HG02840 (cell line): ENCODE measurements at regions not wholly inside any gene's neighbourhood (a gene's known extent, or its start where the extent isn't known, plus 50 kb on each side); places are given as distances from the start of the nearest gene placed in this dataset.

ENCODE experiments used
- ATAC-seq: cut with Tn5 transposase; IDR thresholded peaks from one replicate; pipeline ENCODE4 v1.9.1; 2021; ENCODE audit warnings: mild to moderate bottlenecking, moderate library complexity, moderate number of reproducible peaks; ENCODE audit not compliant: unreplicated experiment, low FRiP score

DNA sequence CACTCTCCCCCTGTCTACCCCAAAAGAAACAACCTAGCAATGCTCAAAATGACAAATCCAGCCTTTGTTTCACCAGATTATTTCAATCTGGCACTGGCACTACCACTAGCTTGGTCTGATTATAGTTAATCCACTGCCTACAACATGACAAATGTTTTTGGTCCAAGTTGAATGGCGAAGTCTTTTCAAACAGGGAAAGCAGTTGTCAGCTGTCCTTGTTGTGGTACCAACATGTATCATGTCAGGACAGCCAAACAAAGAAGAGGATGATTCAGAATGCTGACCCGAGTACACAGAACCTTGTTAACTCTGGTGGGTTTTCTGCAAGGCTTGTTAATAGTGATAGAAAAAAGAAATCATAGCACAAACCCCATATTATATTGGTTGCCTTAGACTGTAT lies 160.8 kb upstream of the ANK2 start:
- ATAC-seq: no peak

DNA sequence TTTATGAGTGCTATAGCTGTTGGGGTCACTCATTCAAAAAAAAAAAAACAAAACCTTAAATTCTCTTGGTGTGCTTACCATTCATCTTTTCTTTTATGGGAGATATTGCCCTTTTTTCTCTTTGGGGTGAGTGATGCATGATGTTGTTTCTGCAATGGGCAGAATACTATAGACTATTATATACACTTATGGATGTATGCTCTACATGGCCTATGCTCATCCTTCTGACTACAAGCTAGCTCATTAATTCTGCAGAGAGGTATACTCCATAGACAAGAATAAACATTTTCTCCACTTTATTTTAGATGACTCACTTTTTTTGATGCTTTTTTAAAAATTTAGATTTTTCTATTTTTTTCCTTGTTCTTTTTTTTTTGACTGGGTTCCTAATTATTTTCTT lies 160.3 kb upstream of the ANK2 start:
- no peak for ATAC-seq

DNA sequence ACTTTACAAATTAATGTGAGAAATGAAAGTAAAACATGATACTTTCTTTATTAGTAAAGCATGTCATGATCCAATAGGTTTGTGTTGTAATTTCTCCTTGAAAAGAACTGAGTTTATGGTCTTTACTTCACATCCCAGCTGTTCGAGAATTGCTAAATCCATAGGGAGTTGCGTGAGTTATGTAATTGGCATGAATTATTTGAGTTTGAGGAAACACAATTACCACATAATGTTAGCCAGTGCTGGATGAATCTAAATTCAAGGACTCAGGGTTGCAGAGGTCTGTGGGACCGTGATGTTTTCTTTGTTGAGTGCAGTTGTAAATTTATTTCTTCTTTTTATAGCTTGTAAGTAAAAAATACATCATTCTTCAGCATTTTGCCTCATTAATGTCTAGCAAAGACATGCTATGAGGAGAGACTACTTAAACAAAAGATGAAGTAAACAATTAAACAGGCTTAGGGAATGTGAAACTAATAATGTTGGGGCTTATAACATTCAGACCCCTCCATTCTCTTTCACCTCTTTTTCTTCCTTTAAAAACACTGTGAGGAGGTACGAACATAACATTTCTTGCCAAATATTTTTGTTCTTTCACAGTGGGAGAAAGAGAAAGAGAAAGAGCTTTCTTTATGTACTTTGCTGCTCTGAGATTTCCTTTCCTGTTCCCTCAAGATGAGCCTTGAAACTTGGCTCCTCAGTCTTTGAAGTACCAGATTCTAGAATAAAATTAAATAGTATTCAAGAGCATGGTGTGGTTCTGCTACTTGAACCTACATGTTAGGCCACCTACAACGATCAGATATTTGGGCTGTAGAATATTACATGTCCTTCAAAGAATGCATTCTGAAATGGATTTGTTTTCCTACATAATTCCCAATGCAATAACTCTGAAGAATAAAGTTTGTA lies 159.6 kb upstream of the ANK2 start:
- ATAC-seq: no peak

DNA sequence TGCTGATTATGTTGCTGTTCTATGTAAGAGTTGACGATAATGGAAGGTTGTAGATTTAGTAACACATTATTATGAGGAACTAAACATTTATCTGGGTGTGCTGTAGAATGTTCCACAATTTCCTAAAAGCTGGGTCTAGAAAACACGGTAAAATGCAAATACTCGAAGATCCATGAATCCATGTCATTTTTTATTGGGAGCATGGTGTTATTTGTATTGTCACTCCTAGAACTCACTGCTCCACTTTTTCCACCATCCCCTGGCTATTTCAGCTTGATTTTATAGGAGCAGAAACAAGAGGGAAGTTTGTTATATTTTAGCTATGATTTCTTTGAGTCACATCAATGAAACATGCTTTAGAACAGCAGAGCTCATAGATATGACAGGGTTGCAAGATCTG lies 155.0 kb upstream of the ANK2 start:
- no peak for ATAC-seq

DNA sequence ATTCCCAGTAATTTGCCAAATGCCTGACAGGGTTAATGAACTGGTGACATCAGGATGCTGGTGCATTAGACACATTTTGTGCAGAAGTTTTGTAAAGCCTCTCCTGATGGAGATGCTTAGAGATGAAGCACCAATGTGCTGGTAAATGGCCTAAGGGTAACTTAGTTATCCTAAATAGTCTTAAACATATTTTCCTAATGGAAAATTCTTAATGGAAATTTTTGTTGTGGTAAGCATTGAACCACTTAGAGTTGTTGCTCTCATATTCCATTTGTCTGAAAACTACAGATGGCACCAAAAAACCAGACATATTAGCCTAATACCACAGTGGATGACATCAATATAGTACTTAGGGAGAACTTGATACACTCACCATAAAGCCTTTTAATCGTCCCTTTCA lies 154.5 kb upstream of the ANK2 start:
- no peak for ATAC-seq

DNA sequence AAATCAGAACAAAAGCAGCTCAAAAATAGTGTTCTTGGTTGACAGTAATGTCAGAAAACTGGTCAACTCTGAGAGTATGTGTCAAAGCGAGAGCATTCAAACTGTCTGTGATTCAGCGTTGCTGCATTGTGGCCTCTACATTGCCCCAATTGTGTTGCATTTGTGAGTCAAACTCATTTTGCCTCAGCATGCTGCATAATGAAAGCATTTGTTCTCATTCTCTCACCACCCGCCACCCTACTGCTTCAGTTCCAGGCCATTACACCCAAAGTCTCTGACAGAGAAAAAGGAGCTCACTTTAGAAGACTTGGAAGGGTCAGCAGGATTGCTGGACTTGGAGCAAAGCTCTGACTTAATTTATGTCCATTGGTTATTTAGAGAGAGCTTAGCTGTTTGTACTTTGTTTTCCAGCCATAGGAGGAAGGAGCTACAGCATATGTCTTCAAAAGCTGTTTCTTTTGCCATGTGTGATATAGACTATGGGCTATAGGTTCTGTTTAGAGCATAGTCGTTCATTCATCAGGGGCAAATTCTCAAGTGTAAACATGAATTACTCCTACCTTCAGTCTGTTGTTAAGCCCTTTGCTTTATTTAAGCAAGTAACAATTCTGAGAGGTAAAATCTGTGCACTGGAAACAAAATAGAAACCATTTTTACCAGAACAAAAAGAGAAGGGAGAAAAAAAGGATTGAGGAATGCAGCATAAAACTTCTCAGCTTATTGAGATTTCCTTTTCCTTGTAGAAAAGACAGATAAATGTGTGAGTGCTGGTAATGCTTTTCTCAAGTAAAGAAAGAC lies 153.4 kb upstream of the ANK2 start:
- ATAC-seq: no peak

DNA sequence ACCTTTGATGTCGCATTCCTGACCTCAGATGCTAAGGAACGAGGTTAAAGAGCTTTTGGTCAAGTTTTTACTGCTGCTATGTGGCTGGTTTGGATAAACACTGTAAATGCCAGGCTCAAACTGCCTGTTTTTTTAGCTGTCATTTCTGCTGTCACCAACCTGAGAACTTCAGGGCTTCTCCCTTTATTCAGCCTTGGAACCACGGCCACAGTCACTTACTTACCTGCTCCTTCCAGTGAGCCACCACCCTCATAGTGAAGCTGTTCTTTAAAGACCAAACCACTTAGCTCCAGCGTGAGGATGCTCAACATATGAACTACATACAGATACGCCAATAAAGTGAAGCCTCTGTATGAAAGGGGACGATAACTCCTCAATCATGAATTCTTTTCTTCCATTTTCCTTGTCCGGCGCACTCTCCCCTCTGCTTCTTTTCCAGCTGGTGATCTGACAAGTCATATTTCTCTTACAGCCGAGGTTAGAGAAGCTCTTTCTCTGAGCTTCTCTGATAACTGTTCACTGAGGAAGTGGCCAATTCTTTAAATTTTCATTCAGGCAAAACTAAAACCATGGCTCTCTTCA lies 152.8 kb upstream of the ANK2 start:
- no peak for ATAC-seq

DNA sequence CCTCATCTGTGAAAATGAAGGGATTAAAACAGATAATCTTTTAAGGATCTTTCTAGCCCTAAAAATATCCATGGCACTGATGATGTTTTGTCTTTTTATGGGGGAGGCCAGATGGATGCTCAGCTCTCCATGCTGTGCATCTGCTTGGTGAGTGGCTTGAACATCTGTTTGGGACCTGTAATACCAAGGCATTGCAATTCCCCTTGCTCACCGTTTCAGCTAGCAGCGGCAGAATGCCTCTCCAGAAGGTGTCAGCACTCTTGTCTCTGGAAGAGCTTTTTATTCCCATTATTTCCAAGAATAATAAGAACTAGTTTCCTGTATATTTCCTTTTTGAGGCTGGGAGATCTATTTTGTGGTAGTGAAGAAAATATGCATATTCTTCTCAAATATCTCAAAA lies 151.9 kb upstream of the ANK2 start:
- ATAC-seq: no peak

DNA sequence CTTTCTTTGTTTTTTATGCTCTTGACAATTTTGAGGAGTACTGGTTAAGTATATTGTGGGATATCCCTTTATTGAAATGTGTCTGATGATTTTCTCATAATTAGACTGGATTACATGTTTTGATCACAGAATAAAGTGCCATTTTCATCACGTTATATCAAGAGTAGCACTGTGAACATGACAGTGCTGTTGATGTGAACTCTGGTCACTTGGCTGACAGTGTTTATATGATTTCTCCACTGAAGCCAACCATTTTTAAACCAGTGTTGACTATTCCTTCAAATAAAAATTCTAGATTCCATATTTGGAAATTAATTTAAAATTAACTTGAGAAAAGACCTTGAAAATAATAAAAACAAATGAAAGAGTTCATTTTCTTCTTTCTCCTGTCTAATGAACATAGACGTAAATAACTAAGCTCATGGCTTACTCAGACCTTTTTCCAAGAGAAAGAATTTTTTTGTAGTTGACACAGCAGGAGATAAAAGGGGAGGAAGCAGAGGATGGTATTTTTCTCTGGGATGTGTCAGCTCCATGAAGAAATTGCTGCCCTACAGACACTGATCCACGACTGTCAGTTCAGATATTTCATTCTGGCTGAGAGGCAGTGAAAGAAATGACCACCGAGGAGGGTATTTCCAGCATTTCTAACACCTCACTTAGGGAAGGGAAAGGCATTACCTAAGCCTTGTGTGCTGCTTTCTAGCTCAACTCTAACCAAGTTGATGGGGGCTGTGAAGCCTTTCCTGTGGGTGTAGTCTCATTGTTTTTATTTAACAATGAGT lies 150.9 kb upstream of the ANK2 start:
- ATAC-seq: no peak

DNA sequence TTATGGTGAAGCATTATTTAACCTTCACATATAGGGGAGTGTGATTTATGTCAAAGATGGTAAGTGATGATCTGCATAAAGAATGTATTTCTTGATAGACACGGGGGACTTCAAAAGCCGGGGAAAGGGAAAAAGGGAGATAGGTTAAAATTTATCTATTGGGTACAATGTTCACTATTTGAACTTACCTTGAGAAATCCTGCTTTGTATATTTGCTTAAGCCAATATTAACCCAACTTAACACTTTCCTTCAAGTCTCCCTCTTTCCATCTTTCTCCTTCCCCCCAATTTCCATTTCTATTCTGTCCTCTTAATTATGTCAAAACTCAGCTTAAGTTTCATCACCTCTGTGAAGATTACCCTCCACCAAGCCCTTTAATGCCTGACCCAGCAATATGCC lies 149.0 kb upstream of the ANK2 start:
- no peak for ATAC-seq

DNA sequence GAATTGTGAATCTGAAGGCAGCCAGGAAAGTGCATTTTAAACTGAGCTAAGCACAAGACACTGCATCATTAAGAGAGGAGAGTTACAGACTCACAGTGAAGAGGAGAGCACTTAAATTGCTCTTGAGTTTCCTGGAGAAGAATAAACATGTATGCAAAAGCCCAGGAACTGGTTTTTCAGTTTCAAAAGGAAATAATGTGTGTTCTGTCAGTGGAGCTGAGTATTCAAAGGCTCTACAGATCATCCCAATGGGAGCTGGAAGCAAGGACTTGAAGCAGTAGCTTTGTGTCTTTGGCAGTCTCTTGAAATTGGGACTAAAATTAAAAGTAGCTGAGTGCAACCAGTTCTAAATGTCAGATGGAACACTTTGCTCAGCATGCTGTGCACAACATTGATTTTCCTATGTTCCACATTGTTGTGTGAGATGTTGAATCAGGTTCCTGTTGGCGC lies 147.5 kb upstream of the ANK2 start:
- no peak for ATAC-seq

DNA sequence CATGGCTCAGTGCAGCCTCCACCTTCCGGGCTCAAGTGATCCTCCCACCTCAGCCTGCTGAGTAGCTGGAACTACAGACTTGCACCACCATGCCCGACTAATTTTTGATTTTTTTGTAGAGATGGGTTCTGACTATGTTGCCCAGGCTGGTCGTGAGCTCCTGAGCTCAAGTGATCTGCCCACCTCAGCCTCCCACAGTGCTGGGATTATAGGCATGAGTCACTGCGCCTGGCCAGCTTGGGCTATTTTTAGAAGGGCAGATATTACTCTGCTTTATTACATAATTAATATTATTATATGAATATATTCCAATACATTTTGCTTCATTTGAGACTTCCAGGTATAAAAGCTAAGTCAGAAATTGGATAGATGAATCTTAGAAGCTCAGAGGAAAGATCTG lies 143.7 kb upstream of the ANK2 start:
- no peak for ATAC-seq

DNA sequence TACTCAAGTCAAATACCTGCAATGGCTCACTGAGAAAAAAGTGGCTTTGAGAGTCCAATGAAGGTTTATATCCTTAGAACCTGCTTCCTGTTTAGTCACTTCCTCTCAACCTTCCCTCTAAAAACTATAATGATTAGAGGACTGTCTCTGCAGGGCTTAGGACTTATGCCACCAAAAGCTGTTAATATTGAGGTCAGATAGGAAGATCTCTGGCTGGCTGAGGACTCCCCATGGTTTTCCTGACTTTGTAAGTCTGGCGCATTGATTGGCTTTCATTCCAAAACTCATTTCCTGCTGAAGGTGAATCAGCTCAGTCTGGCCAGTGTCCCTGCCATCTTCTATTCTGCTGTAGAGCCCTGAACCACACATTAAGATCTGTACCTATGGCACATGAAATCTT lies 140.9 kb upstream of the ANK2 start:
- ATAC-seq: no peak

DNA sequence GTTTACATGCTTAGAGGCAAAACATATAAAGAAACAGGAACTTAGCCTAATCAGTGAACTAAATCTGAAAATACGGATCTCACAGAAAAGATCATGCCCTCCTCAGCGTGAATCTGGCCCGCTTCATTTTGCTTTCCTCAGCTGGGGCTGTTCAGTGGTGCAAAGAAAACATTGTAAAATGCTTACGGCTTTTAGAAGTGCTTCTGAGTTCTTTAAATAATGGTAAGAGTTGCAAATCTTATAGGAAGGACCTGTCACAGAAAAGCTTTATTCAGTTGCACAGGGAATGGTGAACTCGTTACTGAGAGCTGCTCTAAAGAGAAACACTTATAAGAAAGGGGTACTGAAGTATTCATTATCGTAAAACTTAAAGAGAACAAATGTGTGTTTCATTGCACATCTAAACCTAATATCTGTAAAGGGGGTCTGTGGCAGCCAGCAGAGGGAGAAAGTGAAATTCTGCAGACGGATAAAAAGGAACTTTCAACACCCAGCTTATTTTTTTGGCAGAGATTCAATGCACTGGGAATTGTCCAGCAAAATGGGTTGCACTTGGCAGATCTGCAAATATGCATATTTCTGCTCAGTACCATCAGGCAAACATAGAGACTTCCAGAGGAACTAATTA lies 139.2 kb upstream of the ANK2 start:
- ATAC-seq: no peak

DNA sequence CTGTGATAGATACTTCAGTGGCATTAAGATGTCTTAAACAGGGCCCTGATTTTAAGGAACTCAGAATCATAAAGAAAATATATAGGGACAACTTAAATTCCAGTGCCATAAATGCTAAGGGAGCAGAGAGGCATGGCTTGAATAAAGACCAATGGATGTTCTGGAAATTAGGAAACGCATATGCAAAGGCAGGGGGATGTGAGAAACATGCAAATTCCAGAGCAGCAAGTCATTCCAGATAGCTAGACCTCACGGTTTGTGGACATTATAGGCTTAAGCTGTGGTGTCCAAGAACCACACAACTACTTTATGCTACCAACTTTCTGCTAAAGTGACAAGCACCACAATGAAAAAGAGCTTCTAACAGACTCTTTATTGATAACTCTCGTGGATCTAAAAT lies 132.6 kb upstream of the ANK2 start:
- ATAC-seq: no peak

DNA sequence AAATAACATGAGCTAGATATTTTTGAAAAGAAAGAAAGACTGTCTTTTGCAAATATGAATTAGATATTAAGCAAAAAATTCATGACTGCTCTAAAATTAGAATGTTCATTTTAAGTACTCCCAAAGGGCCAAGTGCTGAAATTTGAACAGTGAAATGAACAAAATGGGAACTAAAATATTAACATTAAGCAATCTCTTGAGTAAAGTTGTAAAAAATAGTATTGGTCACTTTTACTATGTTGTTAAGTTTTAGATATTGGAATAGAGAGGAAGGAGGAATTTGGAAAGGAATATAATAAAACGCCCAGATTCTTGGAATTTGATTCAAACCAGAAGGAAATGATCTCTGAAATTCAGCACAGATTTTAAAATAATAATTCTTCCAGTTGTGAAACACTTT lies 125.9 kb upstream of the ANK2 start:
- no peak for ATAC-seq

DNA sequence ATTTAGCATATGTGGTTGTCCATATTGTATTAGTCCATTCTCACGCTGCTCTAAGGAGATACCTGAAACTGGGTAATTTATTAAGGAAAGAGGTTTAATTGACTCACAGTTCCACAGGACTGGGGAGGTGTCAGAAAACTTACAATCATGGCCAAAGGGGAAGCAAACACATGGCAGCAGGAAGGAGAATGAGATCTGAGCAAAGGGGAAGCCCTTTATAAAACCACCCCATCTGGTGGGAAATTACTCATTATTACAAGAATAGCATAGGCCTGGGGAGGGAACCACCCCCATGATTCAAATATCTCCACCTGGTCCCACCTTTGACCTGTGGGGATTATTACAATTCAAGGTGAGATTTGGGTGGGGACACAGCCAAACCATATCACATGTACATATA lies 122.6 kb upstream of the ANK2 start:
- ATAC-seq: no peak

DNA sequence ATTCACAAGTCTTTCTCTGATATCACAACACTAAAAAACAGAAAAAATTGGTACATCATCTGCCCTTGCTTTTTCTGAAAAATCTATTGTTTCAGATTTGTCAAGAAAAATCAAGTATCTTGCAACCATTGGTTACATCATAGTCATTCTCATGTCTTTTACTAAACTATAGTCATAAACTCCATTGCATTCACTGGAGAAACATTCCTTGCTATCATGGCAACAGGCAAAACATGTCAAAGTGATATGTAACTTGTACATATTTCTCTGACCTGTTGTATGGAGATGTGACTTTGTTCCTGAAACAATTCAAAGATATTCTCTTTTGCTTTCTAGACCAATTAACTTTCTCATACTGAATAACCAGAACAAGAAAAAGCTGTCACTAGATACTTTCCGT lies 121.9 kb upstream of the ANK2 start:
- no peak for ATAC-seq

DNA sequence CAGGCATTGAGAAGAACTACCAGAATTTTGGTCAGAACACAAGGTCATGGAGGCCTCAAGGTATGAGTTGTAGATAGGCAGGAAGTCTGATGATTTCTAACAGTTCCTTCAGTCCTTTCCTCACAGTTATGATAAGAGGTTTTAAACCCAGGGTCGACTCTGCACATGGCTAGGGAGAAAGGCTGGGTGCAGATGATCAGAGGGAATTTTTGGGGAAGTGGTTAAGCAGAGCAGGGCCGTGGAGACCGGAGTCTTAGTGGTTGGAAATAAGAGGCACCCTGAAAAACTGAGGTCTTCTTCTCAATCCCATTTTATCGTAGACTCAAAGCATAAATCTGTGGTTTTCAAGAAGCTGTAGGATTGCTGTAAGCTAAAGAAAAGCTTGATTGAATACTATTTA lies 118.5 kb upstream of the ANK2 start:
- no peak for ATAC-seq

DNA sequence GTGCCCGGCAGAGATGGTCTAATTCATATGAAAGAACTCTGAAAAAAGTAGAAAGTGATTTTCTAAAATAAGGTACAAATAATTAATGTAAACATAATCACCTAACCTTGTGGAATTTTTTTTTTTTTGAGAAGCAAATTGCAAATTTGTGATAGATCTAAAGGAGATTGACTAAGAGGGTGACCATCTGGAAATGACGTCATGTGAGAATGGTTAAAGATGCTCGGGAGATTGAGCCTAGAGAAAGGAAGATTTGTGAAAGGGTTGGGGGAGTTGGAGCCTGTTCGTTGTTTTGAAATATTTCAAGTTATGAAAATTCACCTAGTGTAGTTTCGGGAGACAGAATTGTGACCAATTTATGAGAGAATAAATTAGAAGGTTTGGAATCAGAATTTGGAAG lies 115.7 kb upstream of the ANK2 start:
- no peak for ATAC-seq
